ENCODE measurements at regions not wholly inside any gene's neighbourhood (a gene's known extent, or its start where the extent isn't known, plus 50 kb on each side); places are given as distances from the start of the nearest gene placed in this dataset.

GRCh38 chr11:41971592-41971991 is 512.1 kb upstream of the LRRC4C start:
- DNase-seq (ENCODE audit: insufficient read length, low spot score) (no peak), FAIRE-seq (no peak)
- no peak for TF ChIP-seq TAF1 (IDR thresholded peaks at IDR 0.05; ENCODE audit: low read depth, low read length)
- TF ChIP-seq POLR2A (IDR thresholded peaks at IDR 0.05; ENCODE audit: low read depth, low read length): no peak
- TF ChIP-seq SPI1 (IDR thresholded peaks at IDR 0.05; ENCODE audit: low read depth, low read length): no peak
- TF ChIP-seq POLR2AphosphoS5 (IDR thresholded peaks at IDR 0.05; ENCODE audit: low read depth, low read length): no peak
- no peak for TF ChIP-seq PAX5 (IDR thresholded peaks at IDR 0.05; ENCODE audit: insufficient read depth, low read length, severe bottlenecking)
- no peak for TF ChIP-seq POU2F2 (IDR thresholded peaks at IDR 0.05; ENCODE audit: low read depth, low read length)

- no peak for FAIRE-seq
- TF ChIP-seq TAF1 (IDR thresholded peaks at IDR 0.05; ENCODE audit: low read depth, low read length): no peak
- TF ChIP-seq POLR2AphosphoS5 (IDR thresholded peaks at IDR 0.05; ENCODE audit: low read depth, low read length): no peak
- no peak for TF ChIP-seq SPI1 (IDR thresholded peaks at IDR 0.05; ENCODE audit: low read depth, low read length)
- no peak for TF ChIP-seq PAX5 (IDR thresholded peaks at IDR 0.05; ENCODE audit: insufficient read depth, low read length, severe bottlenecking)
- no peak for TF ChIP-seq POU2F2 (IDR thresholded peaks at IDR 0.05; ENCODE audit: low read depth, low read length)
- TF ChIP-seq POLR2A (IDR thresholded peaks at IDR 0.05; ENCODE audit: low read depth, low read length): no peak
- no peak for DNase-seq (ENCODE audit: insufficient read length, low spot score)
These were observed 519.5 kb upstream of the LRRC4C start for GRCh38 chr11:41978945-41979344.

GRCh38 chr11:41980741-41981140 is 521.3 kb upstream of the LRRC4C start:
- DNase-seq (ENCODE audit: insufficient read length, low spot score) (no peak), FAIRE-seq (no peak)
- TF ChIP-seq POLR2A (IDR thresholded peaks at IDR 0.05; ENCODE audit: low read depth, low read length): no peak
- TF ChIP-seq POLR2AphosphoS5 (IDR thresholded peaks at IDR 0.05; ENCODE audit: low read depth, low read length): no peak
- no peak for TF ChIP-seq SPI1 (IDR thresholded peaks at IDR 0.05; ENCODE audit: low read depth, low read length)
- TF ChIP-seq TAF1 (IDR thresholded peaks at IDR 0.05; ENCODE audit: low read depth, low read length): no peak
- TF ChIP-seq PAX5 (IDR thresholded peaks at IDR 0.05; ENCODE audit: insufficient read depth, low read length, severe bottlenecking): no peak
- TF ChIP-seq POU2F2 (IDR thresholded peaks at IDR 0.05; ENCODE audit: low read depth, low read length): no peak

GRCh38 chr11:41982276-41982675 is 522.8 kb upstream of the LRRC4C start:
- TF ChIP-seq SPI1 (IDR thresholded peaks at IDR 0.05; ENCODE audit: low read depth, low read length) (no peak), POLR2AphosphoS5 (IDR thresholded peaks at IDR 0.05; ENCODE audit: low read depth, low read length) (no peak), POU2F2 (IDR thresholded peaks at IDR 0.05; ENCODE audit: low read depth, low read length) (no peak), PAX5 (IDR thresholded peaks at IDR 0.05; ENCODE audit: insufficient read depth, low read length, severe bottlenecking) (no peak)
- FAIRE-seq: no peak

GRCh38 chr11:41982975-41983374 is 523.5 kb upstream of the LRRC4C start:
- no peak for TF ChIP-seq PAX5 (IDR thresholded peaks at IDR 0.05; ENCODE audit: insufficient read depth, low read length, severe bottlenecking)
- no peak for TF ChIP-seq POU2F2 (IDR thresholded peaks at IDR 0.05; ENCODE audit: low read depth, low read length)
- no peak for TF ChIP-seq POLR2AphosphoS5 (IDR thresholded peaks at IDR 0.05; ENCODE audit: low read depth, low read length)
- TF ChIP-seq SPI1 (IDR thresholded peaks at IDR 0.05; ENCODE audit: low read depth, low read length): no peak
- no peak for TF ChIP-seq TAF1 (IDR thresholded peaks at IDR 0.05; ENCODE audit: low read depth, low read length)
- TF ChIP-seq POLR2A (IDR thresholded peaks at IDR 0.05; ENCODE audit: low read depth, low read length): no peak
- FAIRE-seq: no peak
- no peak for DNase-seq (ENCODE audit: insufficient read length, low spot score)

More at GRCh38 chr11:41982276-41982675, 522.8 kb upstream of the LRRC4C start:
- DNase-seq (ENCODE audit: insufficient read length, low spot score): no peak

- DNase-seq (ENCODE audit: insufficient read length, low spot score) (no peak), FAIRE-seq (no peak)
- TF ChIP-seq POU2F2 (IDR thresholded peaks at IDR 0.05; ENCODE audit: low read depth, low read length) (no peak), PAX5 (IDR thresholded peaks at IDR 0.05; ENCODE audit: insufficient read depth, low read length, severe bottlenecking) (no peak), SPI1 (IDR thresholded peaks at IDR 0.05; ENCODE audit: low read depth, low read length) (no peak), POLR2A (IDR thresholded peaks at IDR 0.05; ENCODE audit: low read depth, low read length) (no peak), TAF1 (IDR thresholded peaks at IDR 0.05; ENCODE audit: low read depth, low read length) (no peak), POLR2AphosphoS5 (IDR thresholded peaks at IDR 0.05; ENCODE audit: low read depth, low read length) (no peak)
These were observed 524.0 kb upstream of the LRRC4C start for GRCh38 chr11:41983475-41983874.

- no peak for TF ChIP-seq TAF1 (IDR thresholded peaks at IDR 0.05; ENCODE audit: low read depth, low read length)
- no peak for TF ChIP-seq POLR2A (IDR thresholded peaks at IDR 0.05; ENCODE audit: low read depth, low read length)
- no peak for TF ChIP-seq POU2F2 (IDR thresholded peaks at IDR 0.05; ENCODE audit: low read depth, low read length)
- DNase-seq (ENCODE audit: insufficient read length, low spot score) (no peak), FAIRE-seq (no peak)
These were observed 524.6 kb upstream of the LRRC4C start for GRCh38 chr11:41984023-41984422.

- FAIRE-seq (no peak), DNase-seq (ENCODE audit: insufficient read length, low spot score) (no peak)
- no peak for TF ChIP-seq TAF1 (IDR thresholded peaks at IDR 0.05; ENCODE audit: low read depth, low read length)
- no peak for TF ChIP-seq PAX5 (IDR thresholded peaks at IDR 0.05; ENCODE audit: insufficient read depth, low read length, severe bottlenecking)
- no peak for TF ChIP-seq POU2F2 (IDR thresholded peaks at IDR 0.05; ENCODE audit: low read depth, low read length)
- TF ChIP-seq POLR2A (IDR thresholded peaks at IDR 0.05; ENCODE audit: low read depth, low read length): no peak
- no peak for TF ChIP-seq SPI1 (IDR thresholded peaks at IDR 0.05; ENCODE audit: low read depth, low read length)
- TF ChIP-seq POLR2AphosphoS5 (IDR thresholded peaks at IDR 0.05; ENCODE audit: low read depth, low read length): no peak
These were observed 526.3 kb upstream of the LRRC4C start for GRCh38 chr11:41985799-41986198.

GRCh38 chr11:41988951-41989572 is 529.6 kb upstream of the LRRC4C start:
- TF ChIP-seq POU2F2 (IDR thresholded peaks at IDR 0.05; ENCODE audit: low read depth, low read length) (no peak), TAF1 (IDR thresholded peaks at IDR 0.05; ENCODE audit: low read depth, low read length) (no peak), SPI1 (IDR thresholded peaks at IDR 0.05; ENCODE audit: low read depth, low read length) (no peak), POLR2AphosphoS5 (IDR thresholded peaks at IDR 0.05; ENCODE audit: low read depth, low read length) (no peak), PAX5 (IDR thresholded peaks at IDR 0.05; ENCODE audit: insufficient read depth, low read length, severe bottlenecking) (no peak)
- FAIRE-seq (no peak), DNase-seq (ENCODE audit: insufficient read length, low spot score) (no peak)

- TF ChIP-seq TAF1 (IDR thresholded peaks at IDR 0.05; ENCODE audit: low read depth, low read length) (no peak), SPI1 (IDR thresholded peaks at IDR 0.05; ENCODE audit: low read depth, low read length) (no peak), POLR2AphosphoS5 (IDR thresholded peaks at IDR 0.05; ENCODE audit: low read depth, low read length) (no peak)
- FAIRE-seq (no peak), DNase-seq (ENCODE audit: insufficient read length, low spot score) (no peak)
These were observed 530.5 kb upstream of the LRRC4C start for GRCh38 chr11:41989823-41990380.

All from GM12891 (cell line).